Right lobe of liver (tissue), 6 donors: ENCODE measurements at regions not wholly inside any gene's neighbourhood (a gene's known extent, or its start where the extent isn't known, plus 50 kb on each side); places are given as distances from the start of the nearest gene placed in this dataset.

ENCODE experiments used
- ATAC-seq, 4 donors: fragments of 200-7000 bp; cut with Tn5 transposase; one replicate each; pipeline ENCODE4 v1.9.1; 2020; ENCODE audit warnings: mild to moderate bottlenecking in 4 of 4, moderate library complexity in 4 of 4
- DNase-seq, 3 donors: peaks; one replicate each; pipeline ENCODE4 v3.0.0-alpha.2; 2020
- H3K27ac ChIP-seq, 3 donors: fragments of 200-600 bp; one replicate each; pipeline ENCODE4 v1.8.0; 2022
- H3K27me3 ChIP-seq, 2 donors: fragments of 200-600 bp; one replicate each; pipeline ENCODE4 v1.8.0; 2022
- H3K36me3 ChIP-seq, 4 donors: fragments of 200-600 bp; sonication (generic) in 1 of 4; one replicate each; pipeline versions ENCODE4 v1.5.1 to v1.8.0; 2017 to 2022; ENCODE audit warnings: control low read depth in 1 of 4
- H3K4me1 ChIP-seq, 4 donors: fragments of 200-600 bp; sonication (generic) in 1 of 4; one replicate each; pipeline versions ENCODE4 v1.5.1 to v1.8.0; 2017 to 2022; ENCODE audit warnings: control low read depth in 1 of 4
- H3K4me3 ChIP-seq, 3 donors: fragments of 200-600 bp; one replicate each; pipeline ENCODE4 v1.8.0; 2022
- H3K9me3 ChIP-seq, 4 donors: fragments of 200-600 bp; sonication (generic) in 1 of 4; one replicate each; pipeline versions ENCODE4 v1.5.1 to v1.8.0; 2017 to 2022; ENCODE audit warnings: control low read depth in 1 of 4
- CTCF ChIP-seq, 4 donors: fragments of 200-600 bp in 3 of 4; fragments of 450-650 bp in 1 of 4; IDR thresholded peaks; one replicate each; pipeline versions ENCODE4 v1.5.1 to v1.8.0; 2016 to 2022; ENCODE audit warnings: antibody characterized with exemption in 4 of 4, mild to moderate bottlenecking in 2 of 4
- POLR2A ChIP-seq: fragments of 450-650 bp; IDR thresholded peaks from one replicate; pipeline ENCODE4 v1.6.1; 2017; ENCODE audit warnings: antibody characterized with exemption, mild to moderate bottlenecking
- WGBS: methylation state at CpG from one replicate; pipeline ENCODE4 v1.1.6; 2018; ENCODE audit warnings: low coverage, low lambda C conversion rate; ENCODE audit not compliant: insufficient coverage; ENCODE audit errors: missing lambda C conversion rate; 5-methylcytosine and 5-hydroxymethylcytosine counted together
- intact Hi-C, 2 donors: fragments of 100-400 bp; cut with DNase I; formaldehyde crosslinking; loops; one replicate each; pipeline versions ENCODE4 v1.11.2 to v1.14.1; 2022
- donor health status: DM: no; HTN: yes; CAD: no.
- donor health status: DM: no; HTN: no; CAD: no.
- donor health status: DM: no; HTN: no; CAD: no.
- donor health status: DM: no; HTN: yes; CAD: no.
- donor health status: DM: no; HTN: yes; CAD: no.

- TF ChIP-seq CTCF (IDR thresholded peaks at IDR 0.05) (no peak), POLR2A (no peak)
- no peaks in the 10 kb centered on the region for H3K9me3 ChIP-seq
- H3K36me3 ChIP-seq, result no peaks in the 10 kb centered on the region
- no peak overlapping the region for H3K27ac ChIP-seq
- intact Hi-C loops, result no loop called here
- H3K4me1 ChIP-seq, result no peaks in the 10 kb centered on the region
- H3K27me3 ChIP-seq, result no peaks in the 10 kb centered on the region
- DNase-seq (no peak), ATAC-seq (peak in 1 of 4 donors; percentile 41)
- H3K4me3 ChIP-seq, result no peak overlapping the region
- 54% methylated on average over 6 of the region's 6 CpGs for WGBS
These were observed 322.3 kb downstream of the DHX15 start for GRCh38 chr4:24262084-24262483.

GRCh38 chr4:24260923-24261564 lies 323.3 kb downstream of the DHX15 start:
- intact Hi-C loops, result no loop called here
- 81% methylated on average over 5 of the region's 5 CpGs for WGBS

GRCh38 chr4:24260133-24260715 lies 324.1 kb downstream of the DHX15 start:
- Histone ChIP-seq H3K4me3 (no peak overlapping the region), H3K4me1 (no peaks in the 10 kb centered on the region), H3K27ac (no peak overlapping the region), H3K27me3 (no peaks in the 10 kb centered on the region), H3K9me3 (no peaks in the 10 kb centered on the region), H3K36me3 (no peaks in the 10 kb centered on the region)
- TF ChIP-seq CTCF (IDR thresholded peaks at IDR 0.05) (no peak), POLR2A (no peak)
- ATAC-seq (no peak), DNase-seq (no peak)
- intact Hi-C loops, result no loop called here
- 79% methylated on average over 8 of the region's 8 CpGs for WGBS

More at GRCh38 chr4:24260923-24261564, 323.3 kb downstream of the DHX15 start:
- no peak for ATAC-seq
- Histone ChIP-seq H3K36me3 (no peaks in the 10 kb centered on the region), H3K27ac (no peak overlapping the region), H3K9me3 (no peaks in the 10 kb centered on the region), H3K4me1 (no peaks in the 10 kb centered on the region), H3K27me3 (no peaks in the 10 kb centered on the region), H3K4me3 (no peak overlapping the region)
- no peak for DNase-seq
- TF ChIP-seq CTCF (IDR thresholded peaks at IDR 0.05), result no peak
- no peak for TF ChIP-seq POLR2A

GRCh38 chr4:24256547-24256946 lies 327.8 kb downstream of the DHX15 start:
- H3K4me1 ChIP-seq, result no peaks in the 10 kb centered on the region
- H3K27me3 ChIP-seq, result no peaks in the 10 kb centered on the region
- no peak for ATAC-seq
- WGBS, result 37% methylated on average over 5 of the region's 5 CpGs
- no peak for DNase-seq
- H3K4me3 ChIP-seq, result no peak overlapping the region
- no peak overlapping the region for H3K27ac ChIP-seq
- H3K36me3 ChIP-seq, result no peaks in the 10 kb centered on the region
- TF ChIP-seq CTCF (IDR thresholded peaks at IDR 0.05) (no peak), POLR2A (no peak)
- no peaks in the 10 kb centered on the region for H3K9me3 ChIP-seq
- intact Hi-C loops, result no loop called here
